ENCODE measurements at regions not wholly inside any gene's neighbourhood (a gene's known extent, or its start where the extent isn't known, plus 50 kb on each side); places are given as distances from the start of the nearest gene placed in this dataset.
"Not testable (repeated sequence)": the region's sequence is repeated elsewhere in the genome, so short reads cannot be mapped to it uniquely, and the experiment has no call there.

GRCh38 chr5:54383225-54383901 lies 72.1 kb upstream of the HSPB3 start:
- DNase-seq (ENCODE audit: low spot score in 2 of 2) (no peak), ATAC-seq (no peak)
- peaks cover 7 to 8% of the 10 kb centered on the region in 2 donors for H3K36me3 Mint-ChIP-seq
- peaks cover 0 to 9% of the 10 kb centered on the region in 2 donors for H3K9me3 Mint-ChIP-seq
- H3K27ac Mint-ChIP-seq = no peak overlapping the region

GRCh38 chr5:54381319-54381718 lies 70.9 kb upstream of the ARL15 start:
- not testable (repeated sequence) for H3K9me3 Mint-ChIP-seq; DNase-seq (ENCODE audit: low spot score in 2 of 2); ATAC-seq; H3K27ac Mint-ChIP-seq; H3K36me3 Mint-ChIP-seq

GRCh38 chr5:54379590-54379989 lies 69.2 kb upstream of the ARL15 start:
- H3K9me3 Mint-ChIP-seq = peaks cover 0 to 5% of the 10 kb centered on the region in 2 donors
- ATAC-seq (no peak), DNase-seq (ENCODE audit: low spot score in 2 of 2) (no peak)
- no peak overlapping the region for H3K27ac Mint-ChIP-seq
- peaks cover 4 to 7% of the 10 kb centered on the region in 2 donors for H3K36me3 Mint-ChIP-seq

DNA sequence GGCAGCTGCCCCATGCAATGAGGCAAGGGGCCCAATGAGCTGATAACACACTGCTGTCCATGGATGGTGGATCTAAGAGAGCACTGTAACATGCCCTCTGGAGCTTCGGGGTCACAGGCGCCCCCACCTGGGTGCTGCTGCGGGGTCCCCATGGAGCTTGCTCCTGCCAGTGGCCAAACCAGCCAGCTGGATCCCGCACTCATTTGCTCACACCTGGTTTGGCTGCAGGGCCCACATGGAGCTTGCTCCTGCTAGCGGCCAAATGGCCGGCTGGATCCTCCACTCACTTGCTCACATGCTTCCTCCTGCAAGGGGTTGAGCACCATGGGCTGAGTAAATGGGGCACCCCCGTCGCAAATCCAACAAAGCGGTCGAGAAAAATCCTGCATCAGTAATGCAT lies 68.3 kb upstream of the ARL15 start:
- Mint-ChIP-seq H3K27ac (no peak overlapping the region), H3K36me3 (peaks cover 7 to 10% of the 10 kb centered on the region in 2 donors), H3K9me3 (peaks cover 0 to 5% of the 10 kb centered on the region in 2 donors)
- no peak for DNase-seq (ENCODE audit: low spot score in 2 of 2)
- ATAC-seq = no peak

DNA sequence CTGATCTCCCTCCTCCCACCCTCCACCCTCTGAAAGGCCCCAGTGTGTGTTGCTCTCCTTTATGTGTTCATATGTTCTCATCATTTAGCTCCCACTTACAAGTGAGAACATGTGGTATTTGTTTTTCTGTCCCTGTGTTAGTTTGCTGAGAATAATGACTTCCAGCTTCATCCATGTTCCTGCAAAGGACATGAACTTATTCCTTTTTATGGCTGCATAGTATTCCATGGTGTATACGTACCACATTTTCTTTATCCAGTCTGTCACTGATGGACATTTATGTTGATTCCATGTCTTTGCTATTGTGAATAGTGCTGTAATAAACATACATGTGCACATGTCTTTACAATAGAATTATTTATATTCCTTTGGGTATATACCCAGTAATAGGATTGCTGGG lies 67.0 kb upstream of the ARL15 start:
- H3K36me3 Mint-ChIP-seq = peaks cover 7 to 10% of the 10 kb centered on the region in 2 donors
- not testable (repeated sequence) for H3K27ac Mint-ChIP-seq; ATAC-seq; DNase-seq (ENCODE audit: low spot score in 2 of 2); H3K9me3 Mint-ChIP-seq

DNA sequence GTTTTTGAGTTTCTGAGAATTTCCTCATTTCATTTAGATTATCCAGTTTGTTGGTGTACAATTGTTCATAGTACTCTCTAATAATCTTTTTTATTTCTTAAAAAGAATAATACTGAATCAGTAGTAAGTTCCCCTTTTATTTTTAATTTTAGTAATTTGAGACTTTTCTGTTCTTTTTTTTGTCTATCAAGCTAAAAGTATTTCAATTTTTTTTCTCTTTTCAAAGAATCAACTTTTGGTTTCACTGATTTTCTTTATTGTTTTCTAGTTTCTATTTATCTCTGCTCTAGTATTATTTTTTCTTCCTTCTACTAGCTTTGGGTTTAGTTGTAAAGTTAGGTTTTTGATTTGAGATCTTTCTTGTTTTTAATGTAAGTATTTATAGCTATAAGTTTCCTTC lies 60.6 kb upstream of the ARL15 start:
- DNase-seq (ENCODE audit: low spot score in 2 of 2) = no peak

GRCh38 chr5:54367844-54368243 lies 57.5 kb upstream of the ARL15 start:
- no peak for ATAC-seq
- no peak for DNase-seq (ENCODE audit: low spot score in 2 of 2)
- H3K36me3 Mint-ChIP-seq = no peaks in the 10 kb centered on the region
- H3K27ac Mint-ChIP-seq = no peak overlapping the region
- no peaks in the 10 kb centered on the region for H3K9me3 Mint-ChIP-seq

More for the DNA sequence above, 60.6 kb upstream of the ARL15 start:
- H3K9me3 Mint-ChIP-seq = no peaks in the 10 kb centered on the region
- peaks cover 0 to 6% of the 10 kb centered on the region in 2 donors for H3K36me3 Mint-ChIP-seq
- no peak overlapping the region for H3K27ac Mint-ChIP-seq
- ATAC-seq = no peak

DNA sequence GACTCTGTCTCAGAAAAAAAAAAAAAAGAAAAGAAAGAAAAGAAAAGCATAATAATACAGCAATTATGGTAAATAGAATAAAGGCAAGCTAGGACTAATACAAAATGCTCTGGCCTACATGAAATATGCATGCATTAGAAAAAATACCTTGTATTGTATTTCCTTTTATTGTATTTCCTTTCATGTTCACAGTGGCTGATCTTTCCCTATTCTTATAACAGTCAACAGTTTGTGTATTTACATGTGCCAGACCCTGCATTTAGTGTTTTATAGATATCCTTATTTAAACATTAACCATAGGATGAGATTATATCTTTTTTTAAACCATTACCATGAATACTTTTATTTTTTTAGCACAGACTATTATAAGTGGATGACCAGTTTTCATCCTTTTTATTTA lies 56.3 kb upstream of the ARL15 start:
- Mint-ChIP-seq H3K9me3 (no peaks in the 10 kb centered on the region), H3K36me3 (no peaks in the 10 kb centered on the region), H3K27ac (no peak overlapping the region)
- no peak for ATAC-seq
- DNase-seq (ENCODE audit: low spot score in 2 of 2) = no peak

- Mint-ChIP-seq H3K36me3 (no peaks in the 10 kb centered on the region), H3K9me3 (no peaks in the 10 kb centered on the region), H3K27ac (no peak overlapping the region)
- no peak for DNase-seq (ENCODE audit: low spot score in 2 of 2)
- ATAC-seq = no peak
Measured at GRCh38 chr5:54363669-54364068, 53.3 kb upstream of the ARL15 start.

DNA sequence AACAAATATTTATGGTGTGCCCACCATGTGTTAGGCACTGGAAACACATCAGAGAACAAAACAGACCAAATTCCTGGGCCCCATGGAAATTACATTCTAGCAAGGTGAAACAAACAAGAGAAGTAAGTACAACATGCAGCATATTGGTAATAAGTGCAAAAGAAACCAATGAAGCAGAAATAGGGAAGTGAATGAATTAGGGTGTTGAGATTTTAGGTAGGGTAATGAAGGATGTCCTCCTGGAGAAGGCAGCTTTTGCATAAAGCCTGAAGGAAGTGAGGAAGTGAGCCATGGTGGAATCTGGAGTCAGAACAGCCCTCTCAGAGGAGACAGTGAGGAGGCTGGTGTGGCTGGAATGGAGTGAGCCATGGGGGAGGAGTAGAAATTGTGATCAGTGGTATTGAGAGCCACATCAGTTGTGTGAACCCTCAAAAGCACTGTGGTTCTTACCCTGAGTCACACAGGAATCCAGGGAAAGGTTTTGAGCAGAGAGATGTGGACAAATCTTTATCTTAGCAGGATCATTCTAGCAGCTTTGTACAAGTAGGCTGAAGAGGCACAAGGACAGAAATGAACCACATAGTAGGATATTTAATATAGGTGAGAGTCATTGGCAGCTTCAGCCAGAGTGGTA lies 52.7 kb upstream of the ARL15 start:
- H3K36me3 Mint-ChIP-seq = no peaks in the 10 kb centered on the region
- no peak overlapping the region for H3K27ac Mint-ChIP-seq
- DNase-seq (ENCODE audit: low spot score in 2 of 2) (no peak), ATAC-seq (no peak)
- no peaks in the 10 kb centered on the region for H3K9me3 Mint-ChIP-seq

DNA sequence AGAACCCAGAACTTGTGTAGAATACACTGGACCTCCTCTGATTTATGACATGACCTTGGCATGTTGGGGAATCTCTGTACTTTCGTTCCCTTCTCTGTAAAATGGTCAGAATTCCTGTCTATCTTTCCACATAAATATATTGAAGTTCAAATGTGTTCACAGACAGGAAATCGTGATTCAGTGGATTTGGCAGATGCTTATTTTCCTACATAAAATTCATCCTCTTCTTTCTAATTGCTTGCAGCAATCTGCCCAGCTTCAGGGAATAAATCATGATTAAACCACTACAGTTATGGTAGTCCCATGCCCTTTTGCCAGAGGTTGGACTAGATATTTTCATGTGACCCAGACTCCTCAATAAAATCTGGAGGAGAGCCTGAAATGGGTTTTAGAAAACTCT lies 52.1 kb upstream of the ARL15 start:
- ATAC-seq (no peak), DNase-seq (ENCODE audit: low spot score in 2 of 2) (no peak)
- Mint-ChIP-seq H3K9me3 (no peaks in the 10 kb centered on the region), H3K27ac (no peak overlapping the region), H3K36me3 (no peaks in the 10 kb centered on the region)

GRCh38 chr5:54361691-54362411 lies 51.5 kb upstream of the ARL15 start:
- ATAC-seq = no peak
- H3K9me3 Mint-ChIP-seq = no peaks in the 10 kb centered on the region
- no peak for DNase-seq (ENCODE audit: low spot score in 2 of 2)
- no peak overlapping the region for H3K27ac Mint-ChIP-seq
- H3K36me3 Mint-ChIP-seq = no peaks in the 10 kb centered on the region

- ATAC-seq (no peak), DNase-seq (ENCODE audit: low spot score in 2 of 2) (no peak)
- Mint-ChIP-seq H3K36me3 (peaks cover 0 to under 1% of the 10 kb centered on the region in 2 donors), H3K27ac (no peak overlapping the region), H3K9me3 (no peaks in the 10 kb centered on the region)
Measured at GRCh38 chr5:54360925-54361662, 50.7 kb upstream of the ARL15 start.

Measured in activated naive CD4-positive, alpha-beta T cell treated with anti-CD3 and anti-CD28 coated beads, Interleukin-2, amount 50 U/mL, for 72 hours (primary cell).